GM23338 (cell line): ENCODE measurements at regions not wholly inside any gene's neighbourhood (a gene's known extent, or its start where the extent isn't known, plus 50 kb on each side); places are given as distances from the start of the nearest gene placed in this dataset.

Source experiments
- CREB1 ChIP-seq: fragments of 250-450 bp; sonication (Bioruptor Pico); IDR thresholded peaks from 2 replicates; pipeline ENCODE4 v1.5.0; 2020; ENCODE audit warnings: low read depth, mild to moderate bottlenecking, moderate library complexity
- EZH2 ChIP-seq: fragments of 200-600 bp; sonication (generic); IDR thresholded peaks from one replicate; pipeline ENCODE4 v1.8.0; 2017; ENCODE audit warnings: antibody characterized with exemption, mild to moderate bottlenecking, low read depth; ENCODE audit not compliant: unreplicated experiment
- EZH2phosphoT487 ChIP-seq: fragments of 200-600 bp; sonication (generic); IDR thresholded peaks from one replicate; pipeline ENCODE4 v1.8.1; 2018; ENCODE audit warnings: antibody characterized with exemption; ENCODE audit not compliant: unreplicated experiment
- JUNB ChIP-seq: IDR thresholded peaks from one replicate; pipeline ENCODE4 v1.6.1; 2016; ENCODE audit warnings: antibody characterized with exemption; ENCODE audit not compliant: unreplicated experiment
- NANOG ChIP-seq: IDR thresholded peaks from 2 replicates; pipeline ENCODE4 v1.6.1; 2016; ENCODE audit warnings: antibody characterized with exemption, borderline replicate concordance
- POLR2AphosphoS5 ChIP-seq: IDR thresholded peaks from 2 replicates; pipeline ENCODE4 v1.6.1; 2016; ENCODE audit warnings: antibody characterized with exemption, low read depth
- REST ChIP-seq: IDR thresholded peaks from one replicate; pipeline ENCODE4 v1.6.1; 2018; ENCODE audit warnings: antibody characterized with exemption; ENCODE audit not compliant: unreplicated experiment
- STAT1 ChIP-seq: IDR thresholded peaks from one replicate; pipeline ENCODE4 v1.6.1; 2016; ENCODE audit warnings: antibody characterized with exemption; ENCODE audit not compliant: unreplicated experiment
- ZNF114 ChIP-seq: fragments of 250-450 bp; sonication (Bioruptor Pico); IDR thresholded peaks from 2 replicates; pipeline ENCODE4 v1.5.0; 2020; ENCODE audit warnings: mild to moderate bottlenecking, moderate library complexity
- ZNF331 ChIP-seq: fragments of 250-450 bp; sonication (Bioruptor Pico); IDR thresholded peaks from 2 replicates; pipeline ENCODE4 v1.5.0; 2020; ENCODE audit warnings: low read depth, mild to moderate bottlenecking, moderate library complexity
- TF ChIP-seq, protein P1 (sequence below), 2 experiments: fragments of 200-600 bp in 1 of 2; sonication (generic) in 1 of 2; conservative IDR thresholded peaks; 2 replicates each; pipeline versions ENCODE4 v1.5.1 to v1.6.1; 2016 to 2017; ENCODE audit warnings: antibody characterized with exemption in 2 of 2, low read depth in 2 of 2, mild to moderate bottlenecking in 2 of 2, moderate library complexity in 1 of 2
- TF ChIP-seq, protein P2 (sequence below): IDR thresholded peaks from 2 replicates; pipeline ENCODE4 v1.6.1; 2016; ENCODE audit warnings: antibody characterized with exemption
- TF ChIP-seq, protein P3 (sequence below): fragments of 250-450 bp; sonication (Bioruptor Pico); IDR thresholded peaks from 2 replicates; pipeline ENCODE4 v1.5.0; 2020; ENCODE audit warnings: mild to moderate bottlenecking, moderate library complexity

GRCh38 chr4:127113844-127114362 lies 518.9 kb upstream of the INTU start:
- TF ChIP-seq, protein P1, sequence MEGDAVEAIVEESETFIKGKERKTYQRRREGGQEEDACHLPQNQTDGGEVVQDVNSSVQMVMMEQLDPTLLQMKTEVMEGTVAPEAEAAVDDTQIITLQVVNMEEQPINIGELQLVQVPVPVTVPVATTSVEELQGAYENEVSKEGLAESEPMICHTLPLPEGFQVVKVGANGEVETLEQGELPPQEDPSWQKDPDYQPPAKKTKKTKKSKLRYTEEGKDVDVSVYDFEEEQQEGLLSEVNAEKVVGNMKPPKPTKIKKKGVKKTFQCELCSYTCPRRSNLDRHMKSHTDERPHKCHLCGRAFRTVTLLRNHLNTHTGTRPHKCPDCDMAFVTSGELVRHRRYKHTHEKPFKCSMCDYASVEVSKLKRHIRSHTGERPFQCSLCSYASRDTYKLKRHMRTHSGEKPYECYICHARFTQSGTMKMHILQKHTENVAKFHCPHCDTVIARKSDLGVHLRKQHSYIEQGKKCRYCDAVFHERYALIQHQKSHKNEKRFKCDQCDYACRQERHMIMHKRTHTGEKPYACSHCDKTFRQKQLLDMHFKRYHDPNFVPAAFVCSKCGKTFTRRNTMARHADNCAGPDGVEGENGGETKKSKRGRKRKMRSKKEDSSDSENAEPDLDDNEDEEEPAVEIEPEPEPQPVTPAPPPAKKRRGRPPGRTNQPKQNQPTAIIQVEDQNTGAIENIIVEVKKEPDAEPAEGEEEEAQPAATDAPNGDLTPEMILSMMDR (conservative IDR thresholded peaks at IDR 0.05; ENCODE audit: low read depth in 2 of 2), result no peak
- TF ChIP-seq JUNB (no peak), ZNF331 (CRISPR knock-in tag) (no peak), EZH2 (no peak), REST (no peak), EZH2phosphoT487 (no peak), POLR2AphosphoS5 (no peak), STAT1 (no peak), NANOG (no peak), CREB1 (no peak), ZNF114 (CRISPR knock-in tag) (no peak)
- TF ChIP-seq, protein P2, sequence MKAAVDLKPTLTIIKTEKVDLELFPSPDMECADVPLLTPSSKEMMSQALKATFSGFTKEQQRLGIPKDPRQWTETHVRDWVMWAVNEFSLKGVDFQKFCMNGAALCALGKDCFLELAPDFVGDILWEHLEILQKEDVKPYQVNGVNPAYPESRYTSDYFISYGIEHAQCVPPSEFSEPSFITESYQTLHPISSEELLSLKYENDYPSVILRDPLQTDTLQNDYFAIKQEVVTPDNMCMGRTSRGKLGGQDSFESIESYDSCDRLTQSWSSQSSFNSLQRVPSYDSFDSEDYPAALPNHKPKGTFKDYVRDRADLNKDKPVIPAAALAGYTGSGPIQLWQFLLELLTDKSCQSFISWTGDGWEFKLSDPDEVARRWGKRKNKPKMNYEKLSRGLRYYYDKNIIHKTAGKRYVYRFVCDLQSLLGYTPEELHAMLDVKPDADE, result no peak
- TF ChIP-seq, protein P3, sequence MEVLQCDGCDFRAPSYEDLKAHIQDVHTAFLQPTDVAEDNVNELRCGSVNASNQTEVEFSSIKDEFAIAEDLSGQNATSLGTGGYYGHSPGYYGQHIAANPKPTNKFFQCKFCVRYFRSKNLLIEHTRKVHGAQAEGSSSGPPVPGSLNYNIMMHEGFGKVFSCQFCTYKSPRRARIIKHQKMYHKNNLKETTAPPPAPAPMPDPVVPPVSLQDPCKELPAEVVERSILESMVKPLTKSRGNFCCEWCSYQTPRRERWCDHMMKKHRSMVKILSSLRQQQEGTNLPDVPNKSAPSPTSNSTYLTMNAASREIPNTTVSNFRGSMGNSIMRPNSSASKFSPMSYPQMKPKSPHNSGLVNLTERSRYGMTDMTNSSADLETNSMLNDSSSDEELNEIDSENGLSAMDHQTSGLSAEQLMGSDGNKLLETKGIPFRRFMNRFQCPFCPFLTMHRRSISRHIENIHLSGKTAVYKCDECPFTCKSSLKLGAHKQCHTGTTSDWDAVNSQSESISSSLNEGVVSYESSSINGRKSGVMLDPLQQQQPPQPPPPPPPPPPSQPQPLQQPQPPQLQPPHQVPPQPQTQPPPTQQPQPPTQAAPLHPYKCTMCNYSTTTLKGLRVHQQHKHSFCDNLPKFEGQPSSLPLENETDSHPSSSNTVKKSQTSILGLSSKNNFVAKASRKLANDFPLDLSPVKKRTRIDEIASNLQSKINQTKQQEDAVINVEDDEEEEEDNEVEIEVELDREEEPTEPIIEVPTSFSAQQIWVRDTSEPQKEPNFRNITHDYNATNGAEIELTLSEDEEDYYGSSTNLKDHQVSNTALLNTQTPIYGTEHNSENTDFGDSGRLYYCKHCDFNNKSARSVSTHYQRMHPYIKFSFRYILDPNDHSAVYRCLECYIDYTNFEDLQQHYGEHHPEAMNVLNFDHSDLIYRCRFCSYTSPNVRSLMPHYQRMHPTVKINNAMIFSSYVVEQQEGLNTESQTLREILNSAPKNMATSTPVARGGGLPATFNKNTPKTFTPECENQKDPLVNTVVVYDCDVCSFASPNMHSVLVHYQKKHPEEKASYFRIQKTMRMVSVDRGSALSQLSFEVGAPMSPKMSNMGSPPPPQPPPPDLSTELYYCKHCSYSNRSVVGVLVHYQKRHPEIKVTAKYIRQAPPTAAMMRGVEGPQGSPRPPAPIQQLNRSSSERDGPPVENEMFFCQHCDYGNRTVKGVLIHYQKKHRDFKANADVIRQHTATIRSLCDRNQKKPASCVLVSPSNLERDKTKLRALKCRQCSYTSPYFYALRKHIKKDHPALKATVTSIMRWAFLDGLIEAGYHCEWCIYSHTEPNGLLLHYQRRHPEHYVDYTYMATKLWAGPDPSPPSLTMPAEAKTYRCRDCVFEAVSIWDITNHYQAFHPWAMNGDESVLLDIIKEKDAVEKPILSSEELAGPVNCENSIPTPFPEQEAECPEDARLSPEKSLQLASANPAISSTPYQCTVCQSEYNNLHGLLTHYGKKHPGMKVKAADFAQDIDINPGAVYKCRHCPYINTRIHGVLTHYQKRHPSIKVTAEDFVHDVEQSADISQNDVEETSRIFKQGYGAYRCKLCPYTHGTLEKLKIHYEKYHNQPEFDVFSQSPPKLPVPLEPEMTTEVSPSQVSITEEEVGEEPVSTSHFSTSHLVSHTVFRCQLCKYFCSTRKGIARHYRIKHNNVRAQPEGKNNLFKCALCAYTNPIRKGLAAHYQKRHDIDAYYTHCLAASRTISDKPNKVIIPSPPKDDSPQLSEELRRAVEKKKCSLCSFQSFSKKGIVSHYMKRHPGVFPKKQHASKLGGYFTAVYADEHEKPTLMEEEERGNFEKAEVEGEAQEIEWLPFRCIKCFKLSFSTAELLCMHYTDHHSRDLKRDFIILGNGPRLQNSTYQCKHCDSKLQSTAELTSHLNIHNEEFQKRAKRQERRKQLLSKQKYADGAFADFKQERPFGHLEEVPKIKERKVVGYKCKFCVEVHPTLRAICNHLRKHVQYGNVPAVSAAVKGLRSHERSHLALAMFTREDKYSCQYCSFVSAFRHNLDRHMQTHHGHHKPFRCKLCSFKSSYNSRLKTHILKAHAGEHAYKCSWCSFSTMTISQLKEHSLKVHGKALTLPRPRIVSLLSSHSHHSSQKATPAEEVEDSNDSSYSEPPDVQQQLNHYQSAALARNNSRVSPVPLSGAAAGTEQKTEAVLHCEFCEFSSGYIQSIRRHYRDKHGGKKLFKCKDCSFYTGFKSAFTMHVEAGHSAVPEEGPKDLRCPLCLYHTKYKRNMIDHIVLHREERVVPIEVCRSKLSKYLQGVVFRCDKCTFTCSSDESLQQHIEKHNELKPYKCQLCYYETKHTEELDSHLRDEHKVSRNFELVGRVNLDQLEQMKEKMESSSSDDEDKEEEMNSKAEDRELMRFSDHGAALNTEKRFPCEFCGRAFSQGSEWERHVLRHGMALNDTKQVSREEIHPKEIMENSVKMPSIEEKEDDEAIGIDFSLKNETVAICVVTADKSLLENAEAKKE (CRISPR knock-in tag), result no peak
